Stimulated activated CD4-positive, alpha-beta T cell treated with anti-CD3 and anti-CD28 coated beads, TNF-alpha, amount 100 ng/mL, for 24 hours (primary cell): ENCODE measurements at regions not wholly inside any gene's neighbourhood (a gene's known extent, or its start where the extent isn't known, plus 50 kb on each side); places are given as distances from the start of the nearest gene placed in this dataset.
"Not testable (repeated sequence)": the region's sequence is repeated elsewhere in the genome, so short reads cannot be mapped to it uniquely, and the experiment has no call there.

Experiments used
- DNase-seq, 3 experiments: peaks; one replicate each; pipeline ENCODE4 v3.0.0-alpha.2; 2020; ENCODE audit warnings: low read depth in 3 of 3

DNA sequence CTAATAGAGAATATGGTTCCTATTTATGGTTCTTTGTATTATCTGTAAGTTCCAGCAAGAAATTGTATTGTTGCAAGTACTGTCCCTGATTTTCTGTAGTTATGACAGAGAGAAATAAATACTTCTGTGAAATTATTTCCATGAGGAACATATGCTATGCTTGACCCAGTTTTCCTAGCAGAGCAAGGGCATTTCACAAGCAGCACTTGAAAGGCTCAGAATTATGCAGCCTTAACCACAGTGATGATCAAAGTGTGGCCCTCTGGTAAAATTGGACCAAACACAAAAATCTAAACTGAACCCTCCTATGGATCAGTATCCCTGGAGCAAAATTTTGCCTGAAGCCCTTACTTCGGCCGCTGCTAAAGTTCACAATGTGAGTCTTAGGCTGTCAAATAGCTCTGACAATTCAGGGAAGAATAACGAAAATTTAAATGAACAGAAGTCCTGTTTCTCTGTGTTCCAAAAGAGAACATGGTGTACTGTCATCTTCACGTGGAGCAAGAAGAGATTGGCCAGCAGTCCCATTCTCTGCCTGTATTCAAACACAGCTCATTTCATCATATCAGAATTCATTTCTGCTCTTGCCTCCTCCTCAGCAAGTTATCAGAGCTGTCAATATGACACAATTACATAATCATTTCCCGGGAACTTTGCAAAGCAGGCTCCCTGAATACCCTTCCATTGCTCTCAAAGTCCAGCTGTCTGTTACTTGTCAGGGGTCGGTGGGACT, 471.9 kb downstream of the RPS29 start:
- no peak for DNase-seq

DNA sequence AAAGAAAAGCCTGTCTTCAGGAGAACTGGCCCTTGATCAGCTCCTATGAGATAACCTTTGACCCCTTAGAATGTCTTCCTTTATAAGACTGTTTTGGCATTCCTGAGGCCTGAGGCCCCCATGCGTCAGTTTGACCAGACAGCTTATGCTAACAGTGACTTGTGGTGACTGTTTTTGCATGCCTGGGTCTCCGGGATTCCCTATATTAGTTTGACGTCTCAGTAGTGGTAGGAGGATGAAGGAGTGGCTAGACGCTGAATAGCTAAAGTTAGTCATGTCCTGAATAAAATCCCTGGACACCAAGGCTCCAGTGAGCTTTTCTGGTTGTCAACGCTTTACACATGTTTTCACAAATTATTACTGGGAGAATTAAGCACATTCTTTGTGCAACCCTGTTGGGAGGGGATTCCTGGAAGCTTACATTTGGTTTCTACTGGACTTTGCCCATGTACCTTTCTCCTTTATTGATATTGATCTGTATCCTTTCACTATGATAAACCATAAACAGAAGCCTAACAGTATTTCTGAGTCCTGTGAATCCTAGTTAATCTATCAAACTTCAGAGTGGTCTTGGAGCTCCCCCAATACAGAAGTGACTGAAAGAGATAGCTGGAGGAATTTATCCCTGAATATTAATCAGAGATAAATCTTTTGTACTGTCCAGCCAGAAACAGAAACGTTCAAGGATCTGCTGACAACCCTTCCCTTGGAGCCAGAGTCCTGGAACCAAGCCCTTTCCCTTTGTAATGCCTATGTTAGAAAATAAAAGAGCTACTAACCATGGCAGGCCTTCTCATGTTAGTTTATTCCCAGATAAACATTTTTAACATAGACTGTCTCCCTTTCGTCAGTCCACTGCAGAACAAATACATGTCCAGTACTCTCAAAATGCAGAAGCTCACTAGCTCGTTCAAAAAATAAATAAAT, 479.2 kb downstream of the RPS29 start:
- no peak for DNase-seq

DNA sequence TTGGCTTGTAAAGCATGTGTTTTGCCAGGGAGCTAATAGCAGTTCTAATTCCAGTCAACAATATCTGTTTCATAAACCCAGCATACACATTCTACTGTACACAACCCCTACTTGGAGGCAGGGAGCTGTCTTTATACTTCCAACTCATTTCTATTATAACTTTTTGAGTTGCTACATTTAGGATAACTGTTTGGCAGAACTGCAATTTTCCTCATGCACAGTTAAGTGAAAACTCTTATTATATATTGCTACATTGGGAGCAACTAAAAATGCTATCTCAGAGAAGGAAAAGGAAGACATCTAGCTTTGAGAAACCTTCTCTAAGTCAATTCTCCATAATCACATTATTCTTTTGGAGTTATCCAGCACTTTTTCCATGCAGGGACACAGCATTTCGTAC, 480.2 kb downstream of the RPS29 start:
- no peak for DNase-seq

DNA sequence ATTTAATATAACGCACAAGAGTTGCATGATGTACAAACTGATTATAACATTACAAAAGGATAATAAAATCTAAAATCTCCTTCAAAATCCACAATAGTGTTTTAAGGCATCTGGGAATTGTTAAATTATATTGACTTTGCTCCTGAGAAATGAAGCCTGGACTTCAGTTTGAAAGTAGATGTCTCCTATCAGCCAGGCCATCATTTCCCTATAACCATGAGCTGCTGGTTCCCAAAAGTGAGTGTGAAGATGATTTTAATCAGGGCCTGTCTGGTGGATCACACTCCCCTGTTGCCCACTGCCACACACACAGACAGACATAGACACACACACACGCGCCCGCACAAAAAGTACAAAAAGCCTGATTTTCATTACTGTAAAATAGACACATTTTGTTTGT, 480.7 kb downstream of the RPS29 start:
- DNase-seq, result no peak

DNA sequence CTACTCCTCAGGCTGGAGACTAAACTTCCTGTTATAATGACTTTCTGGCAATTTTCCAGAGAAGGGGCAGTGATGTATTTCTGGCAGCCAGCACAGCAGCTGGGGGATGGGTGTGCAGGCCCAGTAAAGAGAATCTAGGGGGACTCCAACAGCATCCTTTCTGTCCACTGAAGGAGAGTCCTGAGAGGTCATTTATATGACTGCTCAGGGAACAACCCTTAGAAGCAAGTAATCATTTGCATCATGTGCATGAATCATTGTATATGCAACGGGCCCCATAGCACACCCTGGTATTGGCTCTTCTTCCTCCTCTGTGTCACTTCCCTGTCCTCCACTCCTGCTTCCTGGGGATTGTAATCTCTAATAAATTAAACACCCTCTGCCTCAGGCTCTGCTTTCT, 493.8 kb downstream of the RPS29 start:
- DNase-seq, result no peak

DNA sequence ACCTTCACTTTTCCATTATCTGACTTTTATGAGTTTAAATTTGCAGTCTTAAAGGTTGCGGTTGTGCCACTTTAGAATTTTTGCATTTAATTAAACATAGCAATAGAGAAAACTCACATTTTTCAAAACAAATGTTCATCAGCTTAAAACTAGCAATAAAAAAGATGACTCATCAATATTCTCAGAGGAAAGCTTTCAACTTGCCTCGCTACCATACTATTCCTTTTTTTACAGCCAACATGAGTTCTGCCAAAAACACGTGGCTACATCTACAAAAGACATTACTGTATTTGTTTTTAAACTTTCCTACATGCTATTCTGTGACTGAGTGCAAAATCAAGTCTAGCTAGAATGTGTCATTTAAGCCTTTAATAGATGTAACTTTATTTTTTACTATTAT, 497.1 kb downstream of the RPS29 start:
- DNase-seq, result no peak

DNA sequence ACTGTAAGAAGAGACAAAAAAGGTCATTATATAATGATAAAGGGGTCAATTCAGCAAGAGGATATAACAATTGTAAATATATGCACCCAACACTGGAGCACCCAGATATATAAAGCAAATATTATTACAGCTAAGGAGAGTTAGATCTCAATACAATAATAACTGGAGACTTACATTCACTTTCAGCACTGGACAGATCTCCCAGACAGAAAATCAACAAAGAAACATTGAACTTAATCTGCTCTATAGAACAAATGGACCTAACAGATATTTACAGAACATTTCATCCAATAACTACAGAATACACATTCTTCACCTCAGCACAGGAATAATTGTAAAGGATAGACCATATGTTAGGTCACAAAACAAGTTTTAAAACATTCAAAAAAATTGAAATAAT, 512.9 kb downstream of the RPS29 start:
- not testable (repeated sequence) for DNase-seq

DNA sequence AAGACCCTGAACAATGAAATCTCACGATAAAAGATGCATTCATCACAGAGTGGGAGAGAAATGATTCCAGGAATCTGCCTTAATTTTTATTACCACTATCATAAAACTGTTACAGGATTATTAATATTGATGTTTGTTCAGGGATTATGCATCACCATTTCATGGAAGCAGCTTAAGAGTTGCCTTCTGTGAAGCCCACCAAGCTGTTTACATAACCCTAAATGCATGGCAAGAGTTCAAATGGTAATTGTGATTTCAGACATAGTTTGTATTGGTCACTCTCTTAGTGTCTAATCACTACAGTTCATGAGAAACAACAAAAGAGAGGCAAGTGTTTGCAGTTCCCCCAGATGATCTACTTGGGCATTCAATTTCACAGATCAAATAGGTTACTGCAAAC, 527.7 kb downstream of the RPS29 start:
- DNase-seq, result no peak

DNA sequence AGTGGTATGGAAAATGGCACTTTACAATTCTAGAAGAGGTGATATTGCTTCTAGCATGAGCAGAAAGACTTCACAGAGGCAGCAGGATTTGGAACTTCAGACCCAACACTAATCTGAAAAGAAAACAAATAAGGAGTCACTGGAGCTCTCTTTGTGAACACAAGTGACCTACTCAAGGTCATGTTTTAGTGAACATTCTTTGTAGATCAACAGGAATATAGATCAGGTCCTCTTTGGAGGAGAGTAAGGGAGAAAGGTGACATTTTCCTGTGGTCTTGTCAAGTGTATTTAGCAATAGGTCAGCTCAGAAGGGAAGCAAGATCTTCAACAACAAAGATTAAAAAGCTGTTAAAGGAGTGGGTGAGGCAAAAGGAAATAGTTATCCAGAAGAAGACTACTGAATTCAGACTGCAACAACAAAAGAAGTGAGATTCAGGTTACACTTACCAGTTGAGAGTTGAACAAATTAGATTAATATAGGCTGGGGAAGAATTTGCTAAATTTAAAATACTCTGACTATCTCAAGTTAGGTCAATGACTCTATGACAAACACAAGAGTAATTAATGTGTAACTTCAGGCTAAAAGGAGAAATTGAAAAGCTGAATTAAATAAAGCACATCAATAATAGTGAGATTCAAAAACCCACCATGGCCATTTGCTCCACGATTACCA, 528.2 kb downstream of the RPS29 start:
- DNase-seq, result no peak

DNA sequence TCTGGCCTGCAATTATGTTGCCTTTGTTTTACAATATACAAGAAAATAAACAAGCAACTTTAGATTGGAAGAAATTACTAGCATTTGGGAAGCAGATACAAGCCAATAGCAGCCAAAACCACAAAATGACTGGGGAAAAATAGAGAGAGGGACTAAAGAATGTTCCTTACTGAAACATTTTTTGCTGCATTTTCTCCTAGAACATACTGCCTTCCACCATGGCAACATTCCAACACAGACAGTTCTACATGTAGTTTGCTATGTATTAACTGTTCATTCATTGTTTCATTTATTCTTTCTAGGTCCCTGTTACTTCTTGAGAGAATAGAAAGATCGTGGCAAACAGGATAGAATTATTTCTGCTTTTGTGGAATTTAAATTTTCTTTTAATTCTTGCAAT, 530.2 kb downstream of the RPS29 start:
- no peak for DNase-seq

DNA sequence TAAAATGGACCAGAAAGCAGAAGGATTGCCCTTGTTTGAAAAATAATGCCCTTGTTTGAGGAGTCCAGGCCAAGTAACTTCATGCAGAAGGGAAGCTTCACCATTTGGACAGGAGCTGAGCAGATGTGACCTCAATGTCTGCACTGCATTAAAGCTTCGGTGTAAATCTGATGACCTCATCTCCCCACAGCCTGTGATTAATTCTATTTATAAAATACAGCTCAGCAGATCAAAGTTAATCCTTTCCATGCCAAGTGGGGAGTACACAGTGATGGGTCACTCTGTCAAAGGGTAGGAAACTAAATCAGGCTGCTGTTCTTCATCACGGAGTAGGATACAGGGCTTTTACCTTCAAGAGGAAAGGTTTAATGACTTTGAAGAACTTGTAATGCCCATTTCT, 533.7 kb downstream of the RPS29 start:
- no peak for DNase-seq

DNA sequence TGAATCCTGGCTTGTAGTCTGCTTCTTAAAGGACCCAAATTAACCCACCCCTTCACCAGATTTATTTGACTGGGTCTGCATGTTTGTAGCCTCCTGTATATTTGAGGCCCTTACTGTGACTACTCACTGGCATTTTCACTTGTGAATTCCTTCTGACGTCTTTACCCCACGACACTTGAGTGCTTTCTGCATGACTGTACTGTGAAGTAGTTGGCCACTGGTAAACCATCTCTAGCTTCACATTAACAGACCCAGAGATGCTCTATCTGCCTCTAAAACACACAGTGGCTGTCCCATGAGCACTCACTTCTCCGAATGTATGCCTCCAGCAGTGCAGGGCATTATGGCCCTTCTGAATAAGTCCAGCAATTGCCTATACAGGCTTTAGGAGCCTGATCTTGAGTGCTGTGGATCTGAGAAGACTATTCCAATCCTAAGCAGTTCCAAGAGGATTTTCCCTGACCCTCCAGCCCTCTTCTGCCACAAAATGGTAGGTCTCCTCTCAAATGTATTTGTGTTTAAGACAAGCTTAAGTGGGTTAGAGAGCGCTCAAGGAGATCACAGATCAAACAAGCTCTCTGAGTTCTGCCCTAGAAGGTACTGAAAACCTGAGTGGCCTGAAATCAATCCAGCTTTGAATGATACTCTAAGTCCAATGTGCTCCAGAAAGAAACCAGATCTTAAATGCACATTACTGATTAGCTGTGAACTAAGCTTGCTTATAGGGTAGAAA, 534.7 kb downstream of the RPS29 start:
- no peak for DNase-seq

DNA sequence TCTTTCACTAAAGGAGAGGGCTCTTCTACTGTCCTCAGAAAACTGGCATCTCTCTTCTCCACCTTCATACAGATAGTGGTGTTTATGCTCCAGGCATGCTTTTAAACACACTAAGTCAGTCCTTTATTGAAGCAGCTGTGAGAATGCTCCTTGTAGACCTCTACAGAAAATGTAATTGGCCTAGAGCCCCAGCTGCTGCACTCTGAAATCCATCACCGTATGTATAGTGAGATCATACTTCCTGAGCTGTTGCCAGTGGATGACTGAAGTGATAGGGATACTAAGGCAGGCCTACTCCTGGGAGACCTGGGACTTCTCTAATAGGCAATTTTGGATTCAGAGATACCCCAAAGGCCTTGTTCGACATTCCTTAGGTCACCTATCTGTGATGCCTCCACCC, 535.4 kb downstream of the RPS29 start:
- DNase-seq, result no peak

DNA sequence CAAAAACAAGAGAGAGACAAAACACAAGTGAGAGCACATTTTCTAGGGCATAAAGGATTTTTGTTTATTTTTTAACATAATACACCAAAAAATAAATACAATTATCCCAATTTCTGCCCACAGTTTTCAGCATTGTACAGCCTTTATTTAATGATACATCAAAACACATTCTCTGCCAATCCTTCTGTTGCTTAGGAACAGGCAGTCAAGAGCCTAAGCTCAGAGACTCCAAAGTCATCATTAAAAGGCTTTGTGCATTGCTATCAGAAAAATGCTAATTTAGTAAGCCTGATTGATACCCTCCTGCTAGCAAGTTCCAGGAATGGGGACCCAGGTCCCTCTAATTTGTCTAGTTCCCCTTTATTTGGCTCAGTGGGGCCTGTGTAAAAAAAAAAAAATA, 536.5 kb downstream of the RPS29 start:
- DNase-seq, result no peak

DNA sequence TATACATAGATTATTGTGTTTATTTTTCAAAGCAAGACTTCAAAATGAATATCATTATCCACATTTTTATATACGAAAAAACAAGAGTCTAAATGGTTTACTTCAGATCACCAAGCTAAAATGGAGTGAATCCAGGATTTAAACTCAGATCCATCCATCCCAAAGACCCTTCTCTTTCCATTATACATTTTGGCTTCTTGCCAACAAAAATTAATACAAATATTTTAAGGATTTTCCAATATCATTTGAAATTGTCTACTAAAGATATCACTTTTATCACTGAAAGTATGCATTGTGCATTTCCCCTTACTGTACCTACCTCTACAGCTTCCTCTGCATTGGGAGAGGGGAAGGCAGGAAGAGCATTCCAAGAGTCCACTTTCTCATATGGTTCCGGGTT, 541.2 kb downstream of the RPS29 start:
- no peak for DNase-seq

DNA sequence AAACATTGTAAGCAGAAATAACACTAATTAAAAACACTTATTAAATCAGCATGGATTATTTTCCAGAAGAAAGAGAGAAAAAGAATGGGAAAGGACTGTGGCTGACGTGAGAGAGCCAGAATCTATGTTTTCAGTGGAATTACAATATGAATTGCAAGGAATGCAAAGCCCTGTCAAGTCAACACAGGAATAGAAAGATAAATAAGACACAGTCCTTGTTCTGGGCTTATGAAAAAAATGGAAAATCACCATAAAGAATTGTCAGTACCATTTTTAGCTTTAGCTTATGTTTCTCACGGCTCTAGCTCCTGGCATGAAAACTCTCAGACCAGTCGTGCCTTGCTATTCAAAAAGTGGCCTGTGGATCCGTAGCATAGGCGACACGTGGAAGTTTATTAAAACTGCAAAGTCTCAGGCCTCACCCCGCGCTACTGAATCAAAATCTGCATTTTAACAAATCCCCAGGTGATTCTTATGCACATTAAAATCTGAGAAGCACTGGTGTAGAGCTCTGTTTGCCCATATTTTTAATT, 549.1 kb downstream of the RPS29 start:
- no peak for DNase-seq

DNA sequence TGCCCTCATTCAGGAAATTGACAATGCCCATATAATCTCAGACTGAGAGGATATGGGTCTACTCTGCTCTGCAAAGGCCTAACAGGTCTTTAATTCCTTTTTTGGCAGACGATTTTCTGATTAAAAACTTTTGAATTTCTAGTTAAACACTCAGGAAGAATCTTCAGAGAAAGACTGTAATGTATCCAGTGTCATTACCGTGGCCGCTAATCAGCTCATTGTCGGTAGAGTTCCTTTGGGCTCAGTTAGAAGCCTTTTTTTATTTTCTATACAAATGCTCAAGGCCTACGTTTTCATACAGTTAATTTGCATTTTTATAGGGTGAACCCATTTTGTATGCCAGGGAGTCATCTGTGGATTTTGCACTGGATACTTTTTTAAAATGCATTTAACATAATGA, 549.9 kb downstream of the RPS29 start:
- DNase-seq, result no peak

DNA sequence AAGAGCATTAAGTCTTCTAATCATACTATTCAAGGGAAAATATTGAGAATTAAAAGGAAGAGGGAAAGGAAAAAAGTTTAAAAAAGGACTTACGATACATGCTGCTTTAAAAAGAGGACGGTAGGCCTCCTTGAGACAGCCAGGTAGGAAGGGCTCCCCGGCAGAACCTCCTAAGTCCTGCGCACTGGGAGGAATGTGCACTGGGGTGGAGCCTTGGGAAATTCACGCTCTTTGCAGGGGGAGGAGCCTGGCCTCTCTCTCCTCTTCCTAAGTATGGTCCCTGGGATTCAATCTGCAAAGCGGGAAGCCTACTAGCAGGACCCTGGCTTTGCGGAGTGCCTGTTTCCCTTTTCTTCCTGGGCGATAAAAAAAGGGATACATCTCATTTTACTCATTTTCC, 553.0 kb downstream of the RPS29 start:
- DNase-seq, result no peak

DNA sequence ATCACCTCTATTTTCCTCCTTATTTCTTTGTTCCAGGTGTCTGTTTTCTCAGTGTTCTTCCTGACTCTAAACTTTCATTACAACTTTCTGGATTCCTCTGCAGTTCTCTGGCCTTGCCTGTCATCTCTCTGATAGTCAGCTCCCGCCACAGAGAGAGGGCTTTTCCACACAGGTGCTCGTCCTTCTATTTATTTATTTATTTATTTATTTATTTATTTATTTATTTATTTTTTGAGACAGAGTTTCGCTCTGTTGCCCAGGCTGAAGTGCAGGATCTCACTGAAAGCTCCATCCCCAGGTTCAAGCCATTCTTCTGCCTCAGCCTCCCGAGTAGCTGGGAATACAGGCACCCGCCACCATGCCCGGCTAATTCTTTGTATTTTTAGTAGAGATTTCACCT, 554.5 kb downstream of the RPS29 start:
- DNase-seq, result not testable (repeated sequence)

DNA sequence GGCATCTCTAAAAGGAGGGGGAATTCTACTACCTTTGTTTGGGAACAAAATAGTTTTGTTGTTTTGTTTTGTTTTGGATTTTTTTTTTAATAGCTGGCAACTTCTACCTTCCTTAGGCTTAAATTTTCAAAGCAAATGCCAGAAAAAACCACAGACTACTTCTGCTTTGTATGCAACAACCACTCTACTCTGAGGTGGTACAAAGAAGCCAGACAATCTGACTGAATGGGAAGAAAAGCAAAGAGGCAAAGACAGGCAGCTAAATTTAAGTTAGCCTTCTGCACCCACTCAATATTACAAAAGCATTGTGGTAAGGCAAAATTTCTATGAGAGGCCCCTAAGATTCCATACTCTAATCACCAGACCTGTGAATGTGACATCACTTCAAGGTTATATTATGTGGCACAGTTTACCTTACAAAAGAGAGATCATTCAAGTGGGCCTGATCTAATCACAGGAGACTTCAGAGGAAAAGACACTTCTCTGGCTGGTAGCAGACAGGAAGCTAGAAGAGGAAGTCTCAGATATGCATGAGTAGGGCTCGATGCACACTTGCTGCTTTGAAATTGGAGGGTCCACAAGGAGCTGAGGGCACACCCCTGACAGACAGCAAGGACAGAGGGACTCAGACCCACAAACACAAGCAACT, 566.6 kb downstream of the RPS29 start:
- DNase-seq, result no peak

DNA sequence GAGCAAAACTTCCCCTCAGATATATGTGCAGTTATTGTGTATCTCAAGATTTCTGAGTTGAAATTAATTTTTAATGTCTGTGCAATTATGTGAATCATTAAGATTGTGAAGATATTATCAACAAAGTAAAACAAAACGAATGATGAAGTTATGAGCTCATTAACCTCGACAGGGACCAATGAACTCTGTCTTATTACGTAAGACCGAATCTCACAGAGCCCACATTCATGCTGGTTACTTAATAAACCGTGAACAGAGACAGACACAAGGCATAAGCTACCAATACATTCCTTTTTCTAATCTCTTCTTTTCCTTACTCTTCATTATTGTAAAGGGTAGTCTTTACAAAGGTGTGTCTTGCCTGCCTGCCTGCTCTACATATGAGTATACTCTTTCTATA, 568.7 kb downstream of the RPS29 start:
- DNase-seq, result no peak
